ENCODE measurements at regions not wholly inside any gene's neighbourhood (a gene's known extent, or its start where the extent isn't known, plus 50 kb on each side); places are given as distances from the start of the nearest gene placed in this dataset.

DNA sequence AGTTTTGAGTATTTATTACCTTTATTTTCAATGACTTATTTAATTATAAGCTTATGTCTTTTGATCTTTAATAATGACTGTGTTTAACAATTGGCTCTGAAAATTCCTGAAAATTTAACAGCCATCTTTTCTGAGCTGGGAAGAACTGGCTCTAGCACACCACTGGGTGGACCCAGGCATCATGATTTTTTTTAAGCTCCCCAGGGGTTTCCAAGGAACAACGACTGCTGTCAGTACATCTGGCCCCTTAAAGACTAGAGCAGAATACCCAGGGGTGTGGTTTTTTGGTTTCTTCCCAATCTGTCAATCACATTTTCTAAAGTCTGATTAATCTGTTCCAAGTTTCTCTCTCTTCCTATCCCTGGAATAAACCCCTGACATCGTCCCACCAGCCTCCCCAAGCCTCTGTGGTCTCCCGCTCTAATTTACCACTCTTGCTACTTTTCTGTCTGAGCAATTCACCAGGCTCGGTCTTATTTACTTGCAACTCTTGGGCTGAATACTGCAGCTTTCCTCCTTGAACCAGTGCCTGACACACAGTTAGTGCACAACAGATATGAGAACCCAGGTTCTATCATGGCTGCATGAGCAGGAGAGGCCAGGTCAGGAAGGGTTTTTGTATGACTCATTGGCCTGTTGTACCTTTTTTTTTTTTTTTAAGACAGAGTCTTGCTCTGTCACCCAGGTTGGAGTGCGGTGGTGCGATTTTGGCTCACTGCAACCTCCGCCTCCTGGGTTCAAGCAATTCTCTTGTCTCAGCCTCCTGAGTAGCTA, 321.9 kb downstream of the ZSWIM6 start:
- Mint-ChIP-seq H3K27me3 (ENCODE audit: low read depth) (peaks cover 19% of the 10 kb centered on the region), H3K4me1 (ENCODE audit: low read depth) (no peaks in the 10 kb centered on the region), H3K4me3 (no peak overlapping the region), H3K36me3 (ENCODE audit: insufficient read depth) (no peaks in the 10 kb centered on the region), H3K9me3 (no peaks in the 10 kb centered on the region)
- DNase-seq (no peak), ATAC-seq (no peak)

DNA sequence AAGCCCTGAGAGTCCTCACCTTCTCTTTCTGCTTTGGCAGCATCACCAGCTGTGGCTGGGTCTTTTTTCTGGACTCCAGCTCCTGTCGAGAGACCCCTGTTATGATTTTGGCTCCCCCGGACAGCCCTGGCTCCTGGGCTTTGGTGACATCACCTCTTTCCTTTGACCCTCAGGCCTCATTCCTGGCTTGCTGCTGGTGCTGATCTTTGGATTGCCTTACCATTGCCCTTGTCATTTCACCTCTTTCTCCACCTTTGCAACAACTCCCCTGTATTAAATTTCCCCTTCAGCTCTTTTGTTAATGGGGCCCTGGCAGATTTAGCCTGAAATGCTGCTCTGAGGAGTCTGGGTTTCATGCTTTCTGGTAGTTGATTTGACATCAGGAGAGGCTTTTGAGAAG, 322.8 kb downstream of the ZSWIM6 start:
- no peaks in the 10 kb centered on the region for H3K36me3 Mint-ChIP-seq (ENCODE audit: insufficient read depth)
- DNase-seq (no peak), ATAC-seq (no peak)
- H3K27me3 Mint-ChIP-seq (ENCODE audit: low read depth): peaks cover 14% of the 10 kb centered on the region
- no peaks in the 10 kb centered on the region for H3K9me3 Mint-ChIP-seq
- H3K4me1 Mint-ChIP-seq (ENCODE audit: low read depth): no peaks in the 10 kb centered on the region
- no peak overlapping the region for H3K4me3 Mint-ChIP-seq

DNA sequence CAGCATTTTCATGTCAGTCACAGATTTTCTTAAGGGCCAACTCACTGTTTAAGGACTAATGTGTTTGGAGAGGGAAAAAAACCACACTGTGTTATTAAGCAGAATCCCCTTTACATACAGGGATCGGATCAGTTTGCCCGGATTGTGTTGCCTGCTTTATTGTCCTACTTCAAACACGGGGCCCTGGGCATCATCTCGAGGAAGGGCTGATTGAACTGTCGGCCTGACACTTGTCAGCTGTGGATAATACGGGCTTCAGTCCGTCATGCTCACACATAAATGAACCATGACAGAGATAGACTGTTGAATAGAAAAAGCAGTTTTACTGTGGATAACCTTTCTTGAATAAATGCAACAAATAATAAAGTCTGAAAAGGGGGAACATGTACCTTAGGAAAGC, 325.0 kb downstream of the ZSWIM6 start:
- no peaks in the 10 kb centered on the region for H3K4me1 Mint-ChIP-seq (ENCODE audit: low read depth)
- no peak for DNase-seq

DNA sequence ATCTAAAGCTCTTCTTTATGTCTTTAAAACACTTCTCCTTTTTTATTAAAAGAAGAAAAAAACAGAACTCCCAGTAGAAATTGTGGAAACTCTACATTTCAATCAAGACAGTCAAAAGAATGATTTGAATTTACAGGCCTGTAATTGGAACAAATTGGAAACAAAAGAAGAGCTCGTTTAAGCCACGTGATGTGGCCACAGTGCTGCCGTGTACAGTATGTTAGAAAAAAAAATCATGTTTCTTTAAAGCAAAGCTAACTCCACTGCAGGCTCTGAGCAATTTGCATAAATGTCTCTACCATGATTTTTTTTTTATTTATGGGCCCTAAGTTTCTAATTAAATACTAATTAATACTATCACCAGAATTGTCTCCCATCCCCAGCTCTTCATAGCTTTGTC, 325.6 kb downstream of the ZSWIM6 start:
- DNase-seq (no peak), ATAC-seq (no peak)

More for the DNA sequence above, 325.0 kb downstream of the ZSWIM6 start:
- Mint-ChIP-seq H3K9me3 (no peaks in the 10 kb centered on the region), H3K4me3 (no peak overlapping the region), H3K27me3 (ENCODE audit: low read depth) (peaks cover 14% of the 10 kb centered on the region), H3K36me3 (ENCODE audit: insufficient read depth) (no peaks in the 10 kb centered on the region)
- no peak for ATAC-seq

DNA sequence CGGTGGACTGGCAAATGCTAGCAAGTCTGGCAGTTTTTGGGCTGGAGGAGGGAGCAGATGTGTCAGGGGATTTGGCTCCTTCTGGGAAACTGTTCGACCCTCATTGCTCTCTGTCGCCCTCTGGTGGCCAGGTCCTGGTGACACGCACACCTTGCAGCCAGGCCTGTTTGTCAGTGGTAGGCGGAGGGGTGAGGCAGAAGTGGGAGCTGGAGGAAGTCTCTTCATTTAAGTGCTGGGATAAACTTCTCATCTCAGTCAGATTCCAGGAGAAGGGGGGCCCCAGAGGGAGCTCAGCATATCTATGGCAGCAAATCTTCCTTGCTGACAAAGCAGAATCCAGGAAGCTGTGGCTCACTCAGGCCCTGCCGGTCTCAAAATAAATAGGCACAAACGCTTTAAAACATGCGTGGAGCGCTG, 326.5 kb downstream of the ZSWIM6 start:
- DNase-seq (peak; percentile 85), ATAC-seq (peak; percentile 75 to 87)
- no peaks in the 10 kb centered on the region for H3K4me1 Mint-ChIP-seq (ENCODE audit: low read depth)
- H3K4me3 Mint-ChIP-seq: no peak overlapping the region
- H3K36me3 Mint-ChIP-seq (ENCODE audit: insufficient read depth): no peaks in the 10 kb centered on the region
- H3K9me3 Mint-ChIP-seq: no peaks in the 10 kb centered on the region
- H3K27me3 Mint-ChIP-seq (ENCODE audit: low read depth): peaks cover 12% of the 10 kb centered on the region

More for the DNA sequence above, 325.6 kb downstream of the ZSWIM6 start:
- no peaks in the 10 kb centered on the region for H3K4me1 Mint-ChIP-seq (ENCODE audit: low read depth)
- H3K4me3 Mint-ChIP-seq: no peak overlapping the region
- H3K36me3 Mint-ChIP-seq (ENCODE audit: insufficient read depth): no peaks in the 10 kb centered on the region
- peaks cover 14% of the 10 kb centered on the region for H3K27me3 Mint-ChIP-seq (ENCODE audit: low read depth)
- H3K9me3 Mint-ChIP-seq: no peaks in the 10 kb centered on the region

DNA sequence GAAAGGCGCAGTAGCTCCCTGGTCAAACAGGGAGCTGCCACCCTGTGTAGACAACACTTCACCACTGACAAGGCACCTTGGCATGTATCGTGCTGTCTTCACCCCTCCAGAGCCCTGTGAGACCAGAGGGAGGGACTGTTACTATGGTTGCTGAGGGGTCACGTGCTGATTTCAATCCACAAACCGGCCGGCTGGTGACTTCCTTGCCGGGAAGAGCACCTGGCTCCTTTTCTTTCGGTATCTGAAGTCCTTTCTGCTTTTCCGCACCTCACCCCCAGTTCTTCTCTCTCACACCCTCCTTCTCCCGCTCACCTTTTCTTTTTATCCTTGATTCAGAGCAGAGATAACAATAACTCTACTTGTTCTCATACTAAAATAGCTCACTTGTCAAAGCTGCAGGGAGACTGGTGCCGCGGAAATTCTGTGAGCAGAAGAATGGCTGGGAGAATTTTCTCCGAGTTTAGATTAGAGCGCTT, 327.2 kb downstream of the ZSWIM6 start:
- H3K36me3 Mint-ChIP-seq (ENCODE audit: insufficient read depth): no peaks in the 10 kb centered on the region
- H3K4me3 Mint-ChIP-seq: no peak overlapping the region
- DNase-seq (no peak), ATAC-seq (no peak)
- H3K4me1 Mint-ChIP-seq (ENCODE audit: low read depth): no peaks in the 10 kb centered on the region
- no peaks in the 10 kb centered on the region for H3K9me3 Mint-ChIP-seq
- H3K27me3 Mint-ChIP-seq (ENCODE audit: low read depth): peaks cover 12% of the 10 kb centered on the region

DNA sequence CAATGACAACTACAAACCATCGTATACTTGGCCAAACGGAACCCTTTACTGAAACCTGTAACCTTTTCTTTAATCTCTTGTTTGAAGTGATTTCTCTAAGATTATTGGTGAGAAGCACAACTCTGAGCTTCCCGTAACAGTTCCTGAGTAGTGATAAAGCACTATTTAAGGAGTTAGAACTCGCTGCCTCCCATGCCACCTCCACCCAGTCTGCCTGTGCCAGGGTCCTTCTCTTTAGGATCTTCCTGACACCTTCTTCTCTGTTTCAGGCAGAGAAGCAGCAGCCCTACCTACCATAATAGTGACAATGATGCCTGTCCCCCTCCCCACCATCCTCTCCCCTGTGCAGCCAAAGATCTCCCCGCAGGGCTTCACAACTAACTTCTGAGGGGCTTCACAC, 330.6 kb downstream of the ZSWIM6 start:
- DNase-seq (no peak), ATAC-seq (no peak)
- Mint-ChIP-seq H3K4me1 (ENCODE audit: low read depth) (no peaks in the 10 kb centered on the region), H3K27me3 (ENCODE audit: low read depth) (no peaks in the 10 kb centered on the region), H3K4me3 (no peak overlapping the region), H3K9me3 (no peaks in the 10 kb centered on the region), H3K36me3 (ENCODE audit: insufficient read depth) (no peaks in the 10 kb centered on the region)

DNA sequence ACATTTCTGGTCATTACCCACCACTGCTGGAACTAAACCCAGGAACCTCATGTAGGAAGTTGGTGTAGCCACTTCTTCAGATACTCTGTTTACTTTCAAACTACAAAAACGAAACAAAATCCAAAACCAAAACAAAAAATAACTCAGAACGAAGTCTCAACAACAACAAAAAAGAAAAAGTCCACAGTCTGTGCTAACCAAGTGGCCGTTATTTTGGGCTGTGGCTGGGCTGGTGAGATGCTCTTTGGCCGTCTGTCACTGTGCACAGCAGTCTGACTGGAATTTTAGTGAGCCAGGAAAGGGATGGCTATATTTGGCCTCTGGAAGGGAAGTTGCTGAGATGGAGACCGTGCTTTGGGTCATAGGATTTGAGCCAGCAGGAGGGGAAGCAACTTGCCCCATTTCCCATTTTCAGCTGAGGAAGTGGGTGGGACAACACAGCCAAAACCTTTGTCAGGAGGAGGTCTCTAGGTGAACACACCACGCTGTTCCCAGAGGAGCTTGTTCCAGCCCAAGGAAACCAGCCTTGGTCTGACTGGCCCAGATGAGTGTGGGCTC, 334.1 kb downstream of the ZSWIM6 start:
- no peak for ATAC-seq

DNA sequence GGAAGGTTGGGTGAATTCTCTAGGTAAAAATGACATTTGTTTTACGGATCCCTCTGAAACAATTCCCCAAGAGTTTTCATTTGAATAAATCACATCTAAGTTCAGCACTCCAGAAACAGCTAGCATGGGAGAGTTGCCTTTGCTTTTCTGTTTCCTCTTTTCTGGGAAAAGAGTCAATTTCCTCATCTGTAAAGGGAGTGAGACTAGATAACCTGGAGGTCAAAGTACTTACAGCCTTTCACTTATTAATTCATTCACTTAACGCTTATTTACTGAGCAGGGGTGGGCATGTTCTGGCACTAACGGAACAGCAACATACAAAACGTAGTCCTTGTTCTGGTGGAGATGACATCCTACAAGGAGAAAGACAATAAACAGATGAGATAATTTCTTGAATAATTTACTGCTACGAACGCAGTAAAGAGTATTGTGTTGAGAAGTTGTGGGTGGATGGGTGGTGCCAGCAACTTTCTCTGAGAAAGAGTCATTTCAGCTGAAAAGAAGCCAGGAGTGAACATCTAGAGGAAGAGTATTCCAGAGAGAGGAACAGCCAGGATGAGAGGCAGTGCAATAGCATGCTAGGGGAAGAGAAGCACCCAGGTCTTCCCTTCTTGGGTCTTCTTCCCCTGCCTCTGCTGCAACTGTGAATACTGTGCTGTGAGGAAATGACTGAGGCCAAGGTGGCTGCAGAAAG, 335.6 kb downstream of the ZSWIM6 start:
- H3K4me3 Mint-ChIP-seq: no peak overlapping the region
- no peaks in the 10 kb centered on the region for H3K36me3 Mint-ChIP-seq (ENCODE audit: insufficient read depth)
- H3K4me1 Mint-ChIP-seq (ENCODE audit: low read depth): no peaks in the 10 kb centered on the region
- H3K27me3 Mint-ChIP-seq (ENCODE audit: low read depth): peaks cover 11% of the 10 kb centered on the region
- no peak for ATAC-seq
- DNase-seq: no peak
- no peaks in the 10 kb centered on the region for H3K9me3 Mint-ChIP-seq

More for the DNA sequence above, 334.1 kb downstream of the ZSWIM6 start:
- H3K4me3 Mint-ChIP-seq: no peak overlapping the region
- H3K36me3 Mint-ChIP-seq (ENCODE audit: insufficient read depth): no peaks in the 10 kb centered on the region
- peaks cover 6% of the 10 kb centered on the region for H3K27me3 Mint-ChIP-seq (ENCODE audit: low read depth)
- no peaks in the 10 kb centered on the region for H3K4me1 Mint-ChIP-seq (ENCODE audit: low read depth)
- DNase-seq: no peak
- H3K9me3 Mint-ChIP-seq: no peaks in the 10 kb centered on the region

DNA sequence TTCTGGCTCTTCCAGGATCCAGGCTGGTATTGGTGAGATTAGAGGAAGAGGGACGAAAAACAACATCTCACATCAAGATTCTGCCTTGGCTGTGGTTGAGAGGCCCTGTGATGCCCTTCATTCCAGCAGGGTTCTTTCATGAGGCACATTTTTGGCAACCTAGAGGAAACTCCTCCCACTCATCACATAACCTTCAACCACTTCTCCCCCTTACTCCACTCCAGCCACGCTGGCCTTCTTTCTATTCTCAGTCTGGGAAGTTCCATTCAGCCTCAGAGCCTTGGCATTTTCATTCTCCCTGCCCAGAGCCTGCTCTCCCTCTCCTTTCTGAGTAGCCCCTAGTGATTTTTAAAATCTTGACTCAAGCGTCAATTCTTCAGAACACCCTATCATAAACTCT, 337.5 kb downstream of the ZSWIM6 start:
- H3K27me3 Mint-ChIP-seq (ENCODE audit: low read depth): peaks cover 14% of the 10 kb centered on the region
- no peak overlapping the region for H3K4me3 Mint-ChIP-seq
- DNase-seq (no peak), ATAC-seq (no peak)
- no peaks in the 10 kb centered on the region for H3K9me3 Mint-ChIP-seq
- H3K4me1 Mint-ChIP-seq (ENCODE audit: low read depth): no peaks in the 10 kb centered on the region
- no peaks in the 10 kb centered on the region for H3K36me3 Mint-ChIP-seq (ENCODE audit: insufficient read depth)

DNA sequence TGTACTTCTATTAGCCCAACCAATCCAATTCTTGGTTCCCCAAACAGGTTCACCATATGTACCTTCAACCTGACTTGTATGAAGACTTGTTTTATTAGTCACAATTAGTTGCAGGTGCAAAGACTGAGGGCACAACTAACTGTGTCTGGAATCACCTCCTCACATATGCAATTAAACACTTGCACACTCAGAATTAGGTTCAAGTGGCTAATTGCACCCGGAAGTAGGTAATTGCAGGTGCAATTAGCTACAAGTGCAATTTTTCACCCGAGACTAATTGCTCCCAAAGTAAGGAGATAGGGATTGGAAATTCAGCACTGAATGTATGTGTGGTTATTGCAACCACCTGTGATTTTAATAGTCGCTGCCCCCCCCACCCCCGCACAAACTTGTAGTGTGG, 338.9 kb downstream of the ZSWIM6 start:
- Mint-ChIP-seq H3K4me1 (ENCODE audit: low read depth) (no peaks in the 10 kb centered on the region), H3K36me3 (ENCODE audit: insufficient read depth) (no peaks in the 10 kb centered on the region), H3K27me3 (ENCODE audit: low read depth) (peaks cover 17% of the 10 kb centered on the region), H3K4me3 (no peak overlapping the region), H3K9me3 (no peaks in the 10 kb centered on the region)
- no peak for DNase-seq
- ATAC-seq: no peak

DNA sequence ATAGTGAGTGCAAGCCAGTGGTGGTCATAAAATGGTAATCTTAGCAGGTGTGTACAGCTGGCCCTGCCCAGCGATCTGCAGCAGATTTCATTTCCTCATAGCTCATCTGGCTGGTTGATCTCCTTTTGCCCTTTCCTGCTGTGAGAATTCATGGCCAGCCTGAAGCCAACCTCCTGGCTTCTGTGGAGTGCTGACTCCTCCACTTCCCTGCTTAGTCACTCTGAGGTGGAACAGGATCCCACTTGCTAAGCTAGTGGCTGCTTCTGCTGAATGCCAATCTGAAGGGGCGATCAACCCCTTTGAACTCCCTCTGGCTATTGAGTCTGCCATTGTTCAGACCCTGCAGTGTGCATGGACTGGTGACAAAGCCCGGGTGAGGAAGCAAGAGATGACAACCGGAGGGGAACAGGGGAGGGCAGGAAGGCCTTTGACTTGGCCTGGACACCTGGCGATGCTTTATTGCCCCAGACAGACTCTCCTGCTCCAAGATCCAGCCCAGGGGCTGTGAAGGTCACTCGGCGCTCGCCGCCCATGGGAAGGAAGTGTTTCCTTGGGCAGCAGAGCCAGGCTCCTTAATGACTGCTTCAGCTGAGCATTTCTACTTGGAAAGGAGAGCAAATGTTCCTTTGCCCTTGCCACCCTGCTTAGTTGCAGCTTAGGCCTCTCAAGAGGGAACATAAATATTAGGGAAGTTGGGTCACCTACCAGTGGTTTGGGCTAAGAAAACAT, 341.1 kb downstream of the ZSWIM6 start:
- H3K4me3 Mint-ChIP-seq: no peak overlapping the region
- no peak for ATAC-seq
- DNase-seq: no peak
- H3K27me3 Mint-ChIP-seq (ENCODE audit: low read depth): peaks cover 14% of the 10 kb centered on the region
- H3K9me3 Mint-ChIP-seq: no peaks in the 10 kb centered on the region
- H3K4me1 Mint-ChIP-seq (ENCODE audit: low read depth): no peaks in the 10 kb centered on the region
- H3K36me3 Mint-ChIP-seq (ENCODE audit: insufficient read depth): no peaks in the 10 kb centered on the region

DNA sequence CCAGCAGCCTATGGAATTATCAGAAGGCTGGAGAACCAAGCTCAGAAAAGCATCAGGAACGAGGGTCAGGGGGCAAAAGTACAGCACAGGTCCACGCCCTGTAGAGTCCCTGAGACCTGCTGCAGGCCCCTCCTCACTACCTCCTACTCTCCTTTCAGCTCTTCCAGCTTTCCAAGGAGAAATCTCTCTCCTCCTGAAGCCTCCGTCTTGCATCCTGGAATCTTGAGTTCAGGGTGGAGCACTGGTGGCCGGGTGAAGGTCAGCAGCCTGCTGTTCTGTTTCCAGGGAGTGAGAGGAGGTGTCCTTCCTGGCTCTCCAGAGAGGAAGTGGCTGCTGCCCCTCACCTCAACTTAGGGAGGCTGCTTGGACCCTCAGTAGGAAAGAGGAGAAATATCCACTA, 342.3 kb downstream of the ZSWIM6 start:
- DNase-seq (no peak), ATAC-seq (no peak)
- peaks cover 14% of the 10 kb centered on the region for H3K27me3 Mint-ChIP-seq (ENCODE audit: low read depth)
- H3K9me3 Mint-ChIP-seq: no peaks in the 10 kb centered on the region
- H3K36me3 Mint-ChIP-seq (ENCODE audit: insufficient read depth): no peaks in the 10 kb centered on the region
- H3K4me1 Mint-ChIP-seq (ENCODE audit: low read depth): no peaks in the 10 kb centered on the region
- H3K4me3 Mint-ChIP-seq: no peak overlapping the region

DNA sequence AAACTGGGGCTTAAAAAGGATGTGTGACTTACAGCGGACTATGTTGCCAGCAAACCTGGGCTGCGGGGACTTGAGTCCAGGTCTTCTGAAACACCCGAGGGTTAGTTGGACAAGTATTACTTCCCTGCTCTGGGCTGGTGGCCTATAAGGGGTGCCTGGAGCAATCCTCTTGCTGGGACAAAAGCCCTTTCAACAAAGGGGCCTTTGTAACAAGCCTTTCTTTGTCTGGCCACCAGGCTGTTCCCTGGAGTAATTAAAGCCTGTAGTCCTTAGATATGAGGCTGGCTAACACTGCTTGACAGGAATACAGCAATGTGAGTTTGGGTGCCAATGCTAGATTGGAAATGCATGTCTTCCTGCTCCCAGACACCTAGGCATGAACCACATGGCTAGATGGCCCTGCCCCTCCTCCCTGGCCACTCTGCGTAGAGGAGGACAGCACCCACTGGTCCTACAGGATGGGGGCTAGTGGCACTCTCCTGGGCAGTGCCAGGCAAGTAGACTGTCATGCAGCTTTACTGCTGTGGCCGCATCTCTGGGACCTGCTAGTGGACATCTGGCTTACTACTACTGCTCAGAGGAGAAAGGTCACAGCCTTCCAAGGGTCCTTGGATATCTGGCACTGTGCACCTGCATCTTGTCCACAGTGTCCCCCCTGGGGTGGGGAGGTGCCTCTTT, 343.1 kb downstream of the ZSWIM6 start:
- DNase-seq (no peak), ATAC-seq (peak in 1 of 2 donors; percentile 17)
- H3K4me1 Mint-ChIP-seq (ENCODE audit: low read depth): no peaks in the 10 kb centered on the region
- H3K4me3 Mint-ChIP-seq: no peak overlapping the region
- no peaks in the 10 kb centered on the region for H3K36me3 Mint-ChIP-seq (ENCODE audit: insufficient read depth)
- no peaks in the 10 kb centered on the region for H3K9me3 Mint-ChIP-seq
- peaks cover 11% of the 10 kb centered on the region for H3K27me3 Mint-ChIP-seq (ENCODE audit: low read depth)
